ENCODE measurements at regions not wholly inside any gene's neighbourhood (a gene's known extent, or its start where the extent isn't known, plus 50 kb on each side); places are given as distances from the start of the nearest gene placed in this dataset.

- TF ChIP-seq CTCF (IDR thresholded peaks at IDR 0.05), result no peak
- TF ChIP-seq POLR2A (IDR thresholded peaks at IDR 0.05), result no peak
- no peak for TF ChIP-seq EP300 (IDR thresholded peaks at IDR 0.05)
- no peak for TF ChIP-seq POLR2AphosphoS5 (IDR thresholded peaks at IDR 0.05)
Measured at GRCh38 chr2:49772299-49772970, 618.1 kb upstream of the FSHR start.

DNA sequence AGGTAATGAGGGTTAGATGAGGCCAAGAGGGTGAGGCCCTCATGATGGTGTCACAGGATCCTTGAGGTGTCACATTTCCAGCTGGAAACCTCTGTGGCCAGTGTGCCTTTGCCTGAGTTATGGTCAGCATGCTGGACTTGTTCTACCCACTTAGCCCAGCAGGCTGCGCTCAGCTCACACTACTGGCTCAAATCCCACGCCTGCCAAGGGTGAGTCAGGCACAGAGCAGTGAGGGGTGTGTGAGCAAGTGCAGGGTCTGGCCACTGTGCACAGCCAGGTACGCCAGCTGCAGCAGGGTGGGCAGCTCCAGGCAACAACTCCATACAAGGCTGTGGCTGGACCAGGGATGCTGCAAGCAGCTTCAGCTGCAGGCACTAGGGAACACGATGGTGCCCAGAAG lies 616.6 kb upstream of the FSHR start:
- ATAC-seq, result no peak
- no CpG with 5 or more reads among the region's 4 CpGs for WGBS, 2 donors (ENCODE audit: low coverage in 1 of 2)
- Histone ChIP-seq H3K4me3 (no peak overlapping the region), H3K9me3 (no peaks in the 10 kb centered on the region), H3K36me3 (no peaks in the 10 kb centered on the region), H3K4me1 (peaks cover 0 to 22% (median 0%) of the 10 kb centered on the region in 3 donors), H3K27ac (no peak overlapping the region), H3K27me3 (no peaks in the 10 kb centered on the region)
- TF ChIP-seq CTCF (IDR thresholded peaks at IDR 0.05) (peak in 1 of 4 experiments; percentile 49), POLR2AphosphoS5 (IDR thresholded peaks at IDR 0.05) (no peak)

More at GRCh38 chr2:49772299-49772970, 618.1 kb upstream of the FSHR start:
- peaks cover 0 to 13% (median 0%) of the 10 kb centered on the region in 3 donors for H3K4me1 ChIP-seq
- no peak overlapping the region for H3K4me3 ChIP-seq
- no peak overlapping the region for H3K27ac ChIP-seq
- no peaks in the 10 kb centered on the region for H3K9me3 ChIP-seq
- no peaks in the 10 kb centered on the region for H3K36me3 ChIP-seq
- no peaks in the 10 kb centered on the region for H3K27me3 ChIP-seq
- ATAC-seq, result no peak
- WGBS, 2 donors (ENCODE audit: low coverage in 1 of 2), result 100% methylated on average over 2 of the region's 10 CpGs; no CpG with 5 or more reads in 1 of the 2 donors

DNA sequence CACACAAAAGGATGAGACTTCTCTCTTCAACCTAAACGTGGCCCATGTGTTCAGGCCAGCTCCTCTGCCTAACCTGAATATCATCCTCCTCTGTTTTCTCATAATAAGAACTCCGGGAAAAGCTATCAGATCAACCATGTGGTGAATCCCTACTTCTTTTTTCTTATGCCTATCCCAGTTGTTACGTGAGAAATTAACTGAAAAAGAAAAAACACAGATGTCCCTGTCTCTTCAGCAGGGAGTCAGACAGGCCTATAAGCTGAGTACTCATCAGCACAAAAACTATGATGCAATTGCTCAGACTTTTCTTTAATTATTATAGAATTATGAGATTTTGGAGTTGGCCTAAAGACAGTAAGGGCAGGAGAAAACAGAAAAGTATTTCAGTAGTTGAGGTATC lies 613.0 kb upstream of the FSHR start:
- Histone ChIP-seq H3K9me3 (no peaks in the 10 kb centered on the region), H3K36me3 (no peaks in the 10 kb centered on the region), H3K4me3 (no peak overlapping the region), H3K4me1 (peaks cover 0 to 14% (median 0%) of the 10 kb centered on the region in 3 donors), H3K27me3 (no peaks in the 10 kb centered on the region), H3K27ac (peak overlapping the region in 1 of 4 donors; percentile 26)
- 11 to 49% methylated on average over 3 of the region's 3 CpGs for WGBS, 2 donors (ENCODE audit: low coverage in 1 of 2)
- no peak for ATAC-seq
- TF ChIP-seq CTCF (IDR thresholded peaks at IDR 0.05), result no peak
- no peak for TF ChIP-seq EP300 (IDR thresholded peaks at IDR 0.05)
- TF ChIP-seq POLR2AphosphoS5 (IDR thresholded peaks at IDR 0.05), result no peak
- no peak for TF ChIP-seq POLR2A (IDR thresholded peaks at IDR 0.05)

GRCh38 chr2:49755777-49756176 lies 601.5 kb upstream of the FSHR start:
- no peak for TF ChIP-seq POLR2AphosphoS5 (IDR thresholded peaks at IDR 0.05)
- TF ChIP-seq POLR2A (IDR thresholded peaks at IDR 0.05), result no peak
- TF ChIP-seq CTCF (IDR thresholded peaks at IDR 0.05), result no peak
- TF ChIP-seq EP300 (IDR thresholded peaks at IDR 0.05), result no peak
- Histone ChIP-seq H3K27ac (no peak overlapping the region), H3K27me3 (no peaks in the 10 kb centered on the region), H3K36me3 (no peaks in the 10 kb centered on the region), H3K4me3 (no peak overlapping the region), H3K9me3 (no peaks in the 10 kb centered on the region), H3K4me1 (no peaks in the 10 kb centered on the region)
- whole genome bisulfite sequencing, 2 donors (ENCODE audit: low coverage in 1 of 2), result 92 to 100% methylated on average over 1 to 2 of the region's 3 CpGs
- ATAC-seq, result no peak

- no peak for ATAC-seq
- Histone ChIP-seq H3K9me3 (no peaks in the 10 kb centered on the region), H3K4me3 (no peak overlapping the region), H3K27ac (no peak overlapping the region), H3K36me3 (no peaks in the 10 kb centered on the region), H3K27me3 (no peaks in the 10 kb centered on the region), H3K4me1 (no peaks in the 10 kb centered on the region)
- WGBS, 2 donors (ENCODE audit: low coverage in 1 of 2), result 55 to 59% methylated on average over 3 of the region's 3 CpGs
- no peak for TF ChIP-seq EP300 (IDR thresholded peaks at IDR 0.05)
Measured at GRCh38 chr2:49754381-49754780, 600.1 kb upstream of the FSHR start.
